H1 (cell line): ENCODE measurements at regions not wholly inside any gene's neighbourhood (a gene's known extent, or its start where the extent isn't known, plus 50 kb on each side); places are given as distances from the start of the nearest gene placed in this dataset.

ENCODE experiments used
- CBX5 ChIP-seq: fragments of 300-800, 300-1000 bp; sonication (generic); IDR thresholded peaks from 2 replicates; pipeline ENCODE4 v1.7.1; 2016; ENCODE audit warnings: antibody characterized with exemption, low read length, low read depth
- CEBPB ChIP-seq: IDR thresholded peaks from 2 replicates; pipeline ENCODE4 v1.6.1; 2012; ENCODE audit warnings: low read depth, low read length
- CTCF ChIP-seq, 3 experiments: IDR thresholded peaks; 1 replicate in 2 of 3; 2 replicates in 1 of 3; pipeline versions ENCODE4 v1.5.1 to v1.6.1; 2011; ENCODE audit warnings: low read length in 3 of 3, mild to moderate bottlenecking in 3 of 3, inconsistent platforms in 2 of 3, low read depth in 1 of 3, moderate library complexity in 1 of 3; ENCODE audit not compliant: insufficient read depth in 1 of 3; ENCODE audit errors: control extremely low read depth in 1 of 3
- EZH2 ChIP-seq: fragments of 200-600 bp; sonication (generic); IDR thresholded peaks from 2 replicates; pipeline ENCODE4 v1.7.1; 2012; ENCODE audit warnings: low read depth, mild to moderate bottlenecking, moderate library complexity, low read length, inconsistent platforms; ENCODE audit not compliant: severe bottlenecking
- JUN ChIP-seq: IDR thresholded peaks from 2 replicates; pipeline ENCODE4 v1.6.1; 2011; ENCODE audit warnings: low read depth, mild to moderate bottlenecking, improper control_type of control experiment, low read length
- KDM1A ChIP-seq: fragments of 200-600, 300-600 bp; sonication (generic); IDR thresholded peaks from 2 replicates; pipeline ENCODE4 v1.7.1; 2016; ENCODE audit warnings: mild to moderate bottlenecking, low read length, borderline replicate concordance
- POLR2A ChIP-seq, 2 experiments: IDR thresholded peaks; 1 replicate in 1 of 2; 2 replicates in 1 of 2; pipeline ENCODE4 v1.6.1; 2011; ENCODE audit warnings: low read depth in 2 of 2, low read length in 2 of 2, mild to moderate bottlenecking in 2 of 2; ENCODE audit errors: control extremely low read depth in 1 of 2
- RNF2 ChIP-seq: fragments of 200-900, 300-1000 bp; sonication (generic); IDR thresholded peaks from 2 replicates; pipeline ENCODE4 v1.7.1; 2016; ENCODE audit warnings: borderline replicate concordance, low read depth, mild to moderate bottlenecking, antibody characterized with exemption, low read length; ENCODE audit not compliant: poor library complexity, severe bottlenecking; ENCODE audit errors: missing control alignments
- SIN3A ChIP-seq, 2 experiments: IDR thresholded peaks in 1 of 2; conservative IDR thresholded peaks in 1 of 2; 2 replicates each; pipeline ENCODE4 v1.6.1; 2011 to 2012; ENCODE audit warnings: low read length in 2 of 2, improper control_type of control experiment in 1 of 2, low read depth in 1 of 2, mild to moderate bottlenecking in 1 of 2
- YY1 ChIP-seq: IDR thresholded peaks from 2 replicates; pipeline ENCODE4 v1.6.1; 2011; ENCODE audit warnings: low read depth, mild to moderate bottlenecking, low read length

- TF ChIP-seq CBX5 (no peak), CTCF (IDR thresholded peaks at IDR 0.05; ENCODE audit: control extremely low read depth in 1 of 3, insufficient read depth in 1 of 3, low read depth in 1 of 3, low read length in 3 of 3) (no peak), POLR2A (IDR thresholded peaks at IDR 0.05; ENCODE audit: control extremely low read depth in 1 of 2, low read depth in 2 of 2, low read length in 2 of 2) (no peak), JUN (no peak), CEBPB (no peak), YY1 (no peak), RNF2 (no peak), SIN3A (conservative IDR thresholded peaks at IDR 0.05 in 1 of 2, IDR thresholded peaks at IDR 0.05 in 1 of 2; ENCODE audit: low read depth in 1 of 2, low read length in 2 of 2) (no peak), EZH2 (no peak), KDM1A (no peak)
Measured at GRCh38 chr20:16174311-16174710, 398.9 kb downstream of the KIF16B start.
